Caki2 (cell line): ENCODE measurements at regions not wholly inside any gene's neighbourhood (a gene's known extent, or its start where the extent isn't known, plus 50 kb on each side); places are given as distances from the start of the nearest gene placed in this dataset.

Source experiments
- DNase-seq: peaks from one replicate; pipeline ENCODE4 v3.0.0-alpha.2; 2015; ENCODE audit warnings: low read depth
- in situ Hi-C: cut with HindIII; loops from 2 replicates; pipeline ENCODE4 v1.10.0; 2016; ENCODE audit warnings: low sequenced_read_pairs, low pct_unique_long_range_greater_than_20kb, mixed read lengths

DNA sequence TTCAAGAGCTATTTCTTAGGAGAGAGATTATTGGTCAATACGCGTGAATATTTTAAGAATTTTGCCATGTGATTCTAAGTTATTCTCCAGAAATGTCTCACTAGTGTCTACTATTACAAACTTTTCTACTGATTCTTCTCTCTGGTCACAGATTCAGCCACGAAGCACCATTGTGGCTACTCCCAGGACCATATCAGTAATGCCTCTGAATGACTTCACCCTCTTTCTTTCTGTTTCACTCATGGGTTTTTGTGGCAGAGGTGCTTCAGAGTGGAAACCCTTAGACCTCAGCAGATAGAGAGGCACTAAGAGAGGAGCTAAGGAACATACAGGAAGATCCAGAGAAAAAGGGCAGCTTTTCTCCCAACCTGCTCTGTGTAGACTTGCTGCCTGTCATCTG lies 211.3 kb downstream of the CBLN4 start:
- DNase-seq, result no peak
- in situ Hi-C loops, result no loop called here

DNA sequence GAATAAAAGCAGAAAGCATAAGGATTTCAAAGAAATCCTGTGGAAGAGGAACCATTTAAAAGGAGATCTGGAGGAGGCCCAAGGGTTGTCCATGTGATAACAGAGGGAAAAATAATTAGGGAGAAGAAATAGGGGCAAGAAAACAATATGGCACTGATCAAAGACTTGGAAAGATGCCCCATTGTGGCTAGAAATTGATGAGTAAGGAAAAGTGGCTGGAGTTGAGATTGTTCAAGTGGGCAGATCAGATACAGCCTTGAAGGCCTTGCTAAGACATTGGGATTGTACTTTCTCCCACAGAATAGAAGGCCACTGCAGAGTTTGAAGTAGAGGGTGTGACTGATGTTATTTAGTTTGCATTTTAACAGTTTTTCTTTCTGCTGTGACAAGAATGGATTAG lies 213.3 kb downstream of the CBLN4 start:
- in situ Hi-C loops, result no loop called here

DNA sequence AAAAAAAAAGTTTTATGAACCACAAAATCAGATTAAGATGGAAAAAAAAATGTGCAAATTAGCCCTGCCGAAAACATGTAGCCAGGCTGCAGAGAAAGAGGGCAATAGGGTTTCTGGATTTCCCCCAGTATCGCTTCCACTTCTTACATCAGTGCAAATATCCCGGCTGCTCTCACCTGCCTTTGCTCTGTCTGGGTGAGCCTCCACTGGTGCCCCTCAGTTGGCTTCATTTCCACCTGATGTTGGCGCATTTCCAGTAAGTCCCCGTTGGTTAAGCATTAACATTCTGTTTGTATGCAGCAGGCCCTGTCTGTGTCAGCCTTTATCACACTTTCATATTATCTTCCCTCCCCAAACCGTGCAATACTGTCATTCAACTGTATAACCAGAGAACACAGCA lies 215.1 kb downstream of the CBLN4 start:
- no peak for DNase-seq
- in situ Hi-C loops, result no loop called here

More for the DNA sequence above, 213.3 kb downstream of the CBLN4 start:
- no peak for DNase-seq

DNA sequence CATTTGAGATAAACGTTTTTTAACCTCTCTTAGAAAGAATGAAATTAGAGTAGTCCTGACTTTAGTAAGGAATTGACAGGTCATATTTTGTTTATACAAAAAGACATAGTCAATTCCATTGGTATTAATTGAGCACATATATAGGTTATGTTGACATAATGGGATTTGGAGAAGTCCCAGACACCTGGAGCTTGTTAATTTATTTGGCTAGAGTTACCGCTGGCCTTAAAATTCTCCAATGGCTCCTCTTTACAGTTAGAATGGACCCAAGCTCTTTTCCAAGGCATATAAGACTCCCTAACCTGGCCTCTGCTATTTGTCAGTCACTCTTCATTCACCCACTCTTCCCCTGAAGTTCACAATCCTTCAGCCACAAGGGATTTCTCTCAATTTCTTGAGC lies 221.3 kb downstream of the CBLN4 start:
- no peak for DNase-seq
- in situ Hi-C loops, result no loop called here

DNA sequence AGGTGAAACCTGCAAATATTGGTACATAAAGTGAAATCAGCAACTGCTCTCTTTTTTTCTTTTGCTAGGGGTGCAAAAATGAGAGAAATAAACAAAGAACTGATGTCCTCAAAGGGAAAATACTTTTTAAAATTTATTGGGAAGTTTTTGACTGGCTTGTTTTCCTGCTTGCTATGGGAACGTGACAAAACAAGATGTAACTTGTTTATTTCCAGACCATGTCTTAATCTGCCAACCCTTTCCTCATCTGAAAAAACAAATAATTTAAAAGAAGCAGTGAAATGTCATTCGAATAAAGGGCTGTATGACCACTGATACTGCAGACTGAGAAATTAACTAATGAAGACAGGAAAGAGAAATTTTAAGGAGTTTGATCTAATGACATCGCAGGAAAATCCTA lies 221.9 kb downstream of the CBLN4 start:
- in situ Hi-C loops, result no loop called here

DNA sequence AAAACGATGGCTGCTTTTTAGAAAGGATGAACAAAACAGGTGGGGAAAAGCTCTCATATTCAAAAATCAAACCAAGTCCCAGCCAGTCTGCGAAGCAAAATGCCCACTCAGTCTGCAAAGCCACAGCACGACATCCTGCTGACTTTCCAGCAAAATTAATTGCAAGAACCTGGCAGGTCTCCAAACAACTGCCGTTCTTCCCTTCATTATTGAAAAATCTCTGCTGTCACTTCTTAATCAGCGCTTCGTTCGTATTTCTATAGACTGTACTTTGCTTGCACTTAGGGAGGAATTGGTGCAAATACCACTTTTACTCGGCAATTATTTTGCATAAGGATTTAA lies 222.4 kb downstream of the CBLN4 start:
- no peak for DNase-seq
- in situ Hi-C loops, result no loop called here

More for the DNA sequence above, 221.9 kb downstream of the CBLN4 start:
- no peak for DNase-seq

DNA sequence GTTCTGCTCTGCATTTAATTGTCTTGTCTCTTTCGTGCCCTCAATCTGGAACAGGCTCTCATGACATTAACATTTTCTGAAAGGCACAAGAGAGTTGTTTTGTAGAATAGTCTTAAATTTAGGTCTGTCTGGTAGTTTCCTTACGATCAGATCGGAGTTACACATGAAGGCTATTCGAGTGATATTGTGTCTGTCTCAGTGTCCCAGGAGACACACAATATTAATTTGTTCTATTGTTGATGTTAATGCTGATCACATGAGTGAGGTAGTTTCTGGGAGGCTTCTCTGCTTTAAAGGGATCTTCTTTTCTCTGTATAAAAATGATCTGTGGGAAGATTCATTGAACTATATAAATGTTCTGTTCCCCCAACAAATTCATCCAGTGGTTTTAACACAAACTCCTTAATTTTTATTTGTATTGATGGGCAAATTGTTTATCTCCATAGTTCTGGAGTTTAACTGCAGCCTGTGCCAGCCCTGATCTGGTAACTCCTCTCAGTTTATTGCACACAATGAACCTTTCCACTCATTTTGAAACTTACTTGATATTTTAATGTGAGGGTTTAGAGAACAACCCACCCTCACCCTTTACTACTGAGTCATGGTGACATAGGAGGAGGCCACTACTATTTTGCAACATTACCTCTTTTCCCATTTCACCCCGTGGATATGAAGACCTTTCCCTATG lies 223.0 kb downstream of the CBLN4 start:
- DNase-seq, result no peak
- in situ Hi-C loops, result no loop called here

DNA sequence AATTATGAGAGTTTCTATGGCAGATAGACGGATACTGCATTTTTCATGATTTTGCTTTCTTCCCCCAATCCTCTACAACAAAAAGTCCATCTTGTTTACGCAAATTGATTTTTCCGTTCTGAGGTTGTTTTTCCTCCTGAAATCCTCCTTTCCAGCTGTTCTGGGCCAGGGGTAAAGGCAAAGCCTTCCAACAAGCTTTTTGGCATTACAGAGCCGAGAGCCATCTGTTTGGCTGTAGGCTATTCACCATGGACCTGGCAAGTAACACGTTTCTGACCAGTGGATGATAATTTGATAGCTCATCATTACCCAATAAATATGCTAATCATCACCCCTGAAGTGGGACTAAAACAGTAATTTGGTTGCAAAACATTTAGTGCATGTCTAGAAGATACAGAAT lies 226.5 kb downstream of the CBLN4 start:
- no peak for DNase-seq
- in situ Hi-C loops, result no loop called here

DNA sequence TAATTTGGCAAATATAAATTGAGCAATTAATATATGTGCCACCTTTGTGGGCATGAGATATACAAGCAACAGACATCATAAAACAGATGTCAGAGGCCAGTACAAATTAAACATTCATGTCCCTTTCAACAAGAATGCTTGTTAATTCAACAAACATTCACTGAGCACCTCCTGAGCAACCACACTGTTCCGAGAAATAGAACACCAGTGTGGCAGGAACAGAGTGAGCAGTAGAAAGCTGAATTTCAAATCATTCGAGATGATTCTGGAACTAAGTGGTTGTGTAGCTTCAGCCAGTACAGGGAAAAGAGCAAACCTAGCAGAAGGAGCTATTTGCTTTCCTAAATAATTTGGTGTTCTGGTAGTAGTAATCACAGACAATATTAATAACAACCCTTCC lies 227.7 kb downstream of the CBLN4 start:
- in situ Hi-C loops, result no loop called here
- no peak for DNase-seq

DNA sequence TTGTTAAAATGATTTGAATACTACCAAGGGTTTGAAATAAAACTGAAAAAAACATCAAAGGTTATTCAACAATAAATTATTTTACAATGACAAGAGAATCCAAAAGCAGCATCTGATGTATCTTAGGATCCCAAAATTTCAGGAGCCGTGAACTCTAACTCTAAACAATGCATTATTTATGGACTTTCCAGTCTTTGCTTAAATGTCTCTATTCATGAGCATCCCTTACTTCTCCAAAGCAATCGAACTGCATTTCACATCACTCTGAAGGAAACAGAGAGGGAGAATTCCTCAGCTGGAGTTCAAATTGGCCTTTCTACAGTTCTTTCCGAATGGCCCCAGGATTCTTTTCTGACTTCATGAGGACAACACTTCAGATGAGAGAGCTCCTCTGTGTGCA lies 229.1 kb downstream of the CBLN4 start:
- in situ Hi-C loops, result no loop called here
- DNase-seq, result no peak

DNA sequence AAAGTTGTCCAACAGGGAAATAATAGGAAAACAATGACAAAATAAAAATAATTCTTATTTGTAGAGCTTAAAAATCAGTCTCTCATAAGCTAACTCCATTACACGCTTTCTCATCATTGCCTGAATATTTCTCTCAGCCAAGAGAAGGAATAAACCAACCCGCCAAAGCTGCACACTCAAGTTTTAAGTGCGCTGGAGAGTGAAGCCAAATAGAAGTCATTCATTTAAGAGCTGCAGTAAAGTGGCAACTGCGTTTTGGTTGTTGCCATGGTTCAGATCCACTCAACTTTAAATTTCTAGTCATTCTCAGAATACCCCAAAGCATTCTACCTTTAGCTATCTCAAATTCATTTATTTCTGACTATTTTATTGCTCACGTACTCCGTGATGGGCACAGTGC lies 230.7 kb downstream of the CBLN4 start:
- in situ Hi-C loops, result no loop called here
- DNase-seq, result no peak

DNA sequence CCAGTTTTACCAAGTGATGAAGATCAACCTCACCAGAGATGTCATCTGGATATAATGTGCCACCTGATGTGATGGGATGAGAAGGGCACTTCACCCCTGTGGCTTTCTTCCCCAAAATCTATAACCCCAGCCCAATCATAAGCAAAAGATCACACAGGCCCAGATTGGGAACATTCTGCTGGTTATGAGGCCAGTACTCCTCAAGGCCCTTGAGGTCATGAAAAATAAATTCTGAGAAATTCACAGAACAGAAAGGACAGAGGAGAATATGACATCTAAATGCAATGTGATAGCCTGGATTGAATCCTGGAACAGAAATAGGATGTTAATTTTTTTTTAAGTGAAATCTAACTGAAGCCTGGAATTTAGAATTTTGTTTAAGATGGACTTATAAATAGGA lies 243.5 kb downstream of the CBLN4 start:
- no peak for DNase-seq
- in situ Hi-C loops, result no loop called here

DNA sequence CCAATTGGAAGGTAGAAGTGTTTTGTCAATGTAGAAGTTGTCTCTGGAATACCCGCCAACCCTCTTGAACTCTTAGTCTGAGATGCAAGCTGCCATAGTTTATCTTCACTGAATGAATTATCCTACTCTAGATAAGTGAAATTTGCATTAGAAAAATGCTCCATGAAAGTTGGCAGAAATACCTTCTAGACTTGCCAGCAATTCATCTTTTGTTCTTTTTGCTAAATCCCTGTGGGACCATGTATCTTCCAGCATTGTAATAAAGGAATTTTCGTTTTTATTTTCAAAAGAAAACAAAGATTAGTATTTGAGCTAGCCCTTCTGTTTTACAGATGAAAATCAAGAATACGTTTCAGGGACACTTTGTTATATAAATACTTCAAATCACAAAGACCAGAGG lies 244.2 kb downstream of the CBLN4 start:
- in situ Hi-C loops, result no loop called here
- no peak for DNase-seq

DNA sequence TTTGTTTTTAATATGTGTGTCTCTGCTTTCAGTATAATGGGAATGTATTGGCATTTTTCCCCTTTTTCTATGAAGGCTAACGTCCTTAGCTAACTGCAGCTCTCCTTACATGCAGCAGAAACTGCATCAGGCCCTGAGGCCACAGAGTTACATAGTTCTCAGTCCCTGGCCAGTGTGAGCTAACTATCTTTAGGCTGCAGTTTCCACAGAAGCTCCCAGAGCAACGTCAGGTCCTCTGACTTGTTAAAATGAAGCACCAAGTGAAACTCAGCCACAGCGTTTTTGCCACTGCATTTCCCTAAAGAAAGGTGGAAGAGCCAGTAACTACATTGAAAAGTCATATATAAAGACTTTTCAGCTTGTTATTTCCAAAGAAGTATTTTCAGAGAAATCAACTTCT lies 244.7 kb downstream of the CBLN4 start:
- no peak for DNase-seq
- in situ Hi-C loops, result no loop called here

DNA sequence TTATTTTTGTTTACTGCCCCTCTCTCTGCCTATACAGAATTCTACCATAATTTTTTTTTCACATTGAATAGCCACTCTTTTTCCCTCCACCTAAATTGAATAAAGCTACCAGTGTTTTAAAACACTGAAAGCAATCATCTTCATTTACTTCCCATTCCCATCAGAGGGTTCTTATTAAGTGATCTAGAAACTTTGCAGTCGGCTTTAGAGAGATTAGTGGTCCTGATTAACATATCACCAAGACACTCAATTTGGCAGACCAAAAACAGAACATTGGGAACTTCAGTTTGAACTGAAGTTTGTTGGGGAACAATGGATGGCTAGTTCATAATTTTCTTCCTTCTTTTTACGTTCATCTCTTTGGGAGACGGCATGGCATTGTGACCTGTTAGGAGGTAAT lies 249.5 kb downstream of the CBLN4 start:
- in situ Hi-C loops, result no loop called here
- no peak for DNase-seq

DNA sequence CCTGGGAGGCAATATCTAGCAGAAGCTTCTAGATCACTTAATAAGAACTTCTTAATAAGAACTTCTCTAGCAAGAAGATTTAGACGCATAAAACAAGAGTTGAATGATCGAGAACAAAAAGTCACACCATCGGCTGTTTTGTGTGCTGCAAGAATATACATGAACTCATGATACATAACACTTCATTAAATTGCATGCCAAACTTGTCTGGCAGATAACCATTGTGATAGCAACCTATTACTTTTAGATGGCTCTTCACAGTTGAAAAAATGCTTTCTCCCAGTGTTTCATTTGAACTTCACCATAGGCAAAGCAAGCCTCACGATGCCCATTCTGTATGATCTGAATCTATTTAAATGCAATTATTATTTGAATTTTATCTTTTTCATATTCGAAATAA lies 249.9 kb downstream of the CBLN4 start:
- in situ Hi-C loops, result no loop called here
- DNase-seq, result no peak

DNA sequence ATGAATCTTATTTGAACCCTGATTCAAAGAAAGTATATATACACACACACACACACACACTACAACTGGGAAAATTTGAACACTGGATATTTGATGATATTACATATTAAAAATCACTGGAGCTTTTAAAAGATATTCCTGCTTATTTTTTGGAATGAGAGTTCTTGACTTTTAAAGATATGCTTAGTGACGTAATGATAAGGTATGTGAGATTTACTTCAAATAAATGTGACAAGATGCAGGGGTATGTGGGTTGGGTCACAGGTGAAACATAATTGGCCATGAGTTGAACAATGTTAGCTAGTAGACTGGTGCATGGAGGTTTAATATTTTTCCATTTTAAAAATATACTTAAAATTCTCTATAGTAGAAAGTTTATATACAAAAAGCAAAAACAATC lies 258.6 kb downstream of the CBLN4 start:
- in situ Hi-C loops, result no loop called here

DNA sequence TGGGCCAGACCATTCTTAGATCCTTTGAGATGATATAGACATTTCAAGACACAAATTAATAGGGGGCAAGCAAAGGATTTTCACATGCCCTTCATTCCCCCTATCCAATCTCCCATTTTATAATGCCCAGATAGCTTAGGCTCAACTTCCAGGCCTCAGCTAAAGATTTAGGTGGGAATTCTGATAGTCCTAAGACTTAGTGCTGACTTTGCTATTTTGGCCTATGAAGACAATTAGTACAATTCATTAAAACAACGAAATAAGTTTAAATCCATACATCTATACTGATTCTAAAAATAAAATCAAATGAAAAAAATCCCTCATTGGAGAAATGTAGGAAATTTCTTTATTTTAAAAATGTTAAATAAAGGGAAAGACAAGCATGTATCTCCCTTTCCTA lies 259.5 kb downstream of the CBLN4 start:
- in situ Hi-C loops, result no loop called here
- DNase-seq, result no peak

More for the DNA sequence above, 258.6 kb downstream of the CBLN4 start:
- DNase-seq, result no peak

DNA sequence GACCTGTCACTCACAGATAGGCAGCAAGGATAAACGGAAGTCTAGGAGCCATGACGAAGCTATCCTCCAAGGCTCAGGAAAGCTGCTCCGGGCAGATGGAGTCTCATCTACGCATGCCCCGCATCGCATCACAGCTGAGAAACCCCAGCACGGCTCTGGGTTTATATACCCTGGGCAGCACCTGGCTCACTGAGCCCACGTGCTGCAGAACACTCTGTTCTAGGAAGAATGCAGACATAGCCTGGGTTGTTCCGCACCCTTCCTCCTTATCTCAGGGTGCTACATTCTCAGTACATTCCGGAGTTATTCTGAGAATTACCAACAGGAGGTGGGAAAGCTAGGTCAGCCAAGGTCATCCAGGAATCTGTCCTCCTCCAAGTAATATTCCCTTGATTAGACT lies 260.4 kb downstream of the CBLN4 start:
- no peak for DNase-seq
- in situ Hi-C loops, result no loop called here

DNA sequence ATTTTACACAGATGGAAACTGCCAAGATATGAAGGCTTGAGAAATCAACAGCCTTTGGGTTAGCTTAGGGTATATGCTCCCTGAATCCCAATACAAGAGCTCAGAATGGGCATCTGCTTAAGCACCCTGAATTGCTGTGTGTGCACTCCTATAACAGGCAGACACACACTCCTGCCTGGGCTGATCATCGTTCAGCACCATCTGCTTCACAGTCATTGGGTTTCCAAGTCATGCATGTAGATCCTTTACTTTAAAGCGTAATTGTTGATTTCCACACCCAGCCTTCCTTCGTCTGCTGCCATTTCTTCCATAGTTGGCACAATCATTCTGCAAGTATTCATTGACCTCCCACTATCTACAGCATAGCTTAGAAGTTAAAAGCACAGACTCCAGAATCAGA lies 263.5 kb downstream of the CBLN4 start:
- DNase-seq, result no peak
- in situ Hi-C loops, result no loop called here

DNA sequence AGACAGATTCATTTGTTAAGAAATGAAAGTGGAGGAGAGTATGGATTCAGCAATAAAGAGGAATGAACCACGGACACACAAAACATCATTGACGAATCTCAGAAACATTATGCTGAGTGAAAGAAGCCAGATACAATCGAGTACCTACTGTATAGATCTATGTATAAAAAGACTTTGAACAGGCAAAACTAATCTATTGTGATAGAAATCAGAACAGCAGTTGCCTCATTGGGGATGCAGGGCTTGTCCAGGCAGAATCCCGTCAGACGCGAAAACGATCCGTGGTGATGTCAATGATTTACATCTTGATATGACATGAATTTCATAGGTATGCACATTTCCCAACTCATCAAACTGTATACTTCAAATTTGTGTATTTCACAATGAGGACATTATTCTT lies 265.2 kb downstream of the CBLN4 start:
- in situ Hi-C loops, result no loop called here
- DNase-seq, result no peak
